Pons (tissue), 1 donor: ENCODE measurements at regions not wholly inside any gene's neighbourhood (a gene's known extent, or its start where the extent isn't known, plus 50 kb on each side); places are given as distances from the start of the nearest gene placed in this dataset.

Experiments
- DNase-seq: peaks from one replicate; pipeline ENCODE4 v3.0.0-alpha.2; 2016; ENCODE audit warnings: low spot score

- DNase-seq, result no peak
Observed at GRCh38 chr10:128316121-128316726, 190.0 kb upstream of the MKI67 start.

- DNase-seq, result no peak
Observed at GRCh38 chr10:128316925-128317324, 190.7 kb upstream of the MKI67 start.

DNA sequence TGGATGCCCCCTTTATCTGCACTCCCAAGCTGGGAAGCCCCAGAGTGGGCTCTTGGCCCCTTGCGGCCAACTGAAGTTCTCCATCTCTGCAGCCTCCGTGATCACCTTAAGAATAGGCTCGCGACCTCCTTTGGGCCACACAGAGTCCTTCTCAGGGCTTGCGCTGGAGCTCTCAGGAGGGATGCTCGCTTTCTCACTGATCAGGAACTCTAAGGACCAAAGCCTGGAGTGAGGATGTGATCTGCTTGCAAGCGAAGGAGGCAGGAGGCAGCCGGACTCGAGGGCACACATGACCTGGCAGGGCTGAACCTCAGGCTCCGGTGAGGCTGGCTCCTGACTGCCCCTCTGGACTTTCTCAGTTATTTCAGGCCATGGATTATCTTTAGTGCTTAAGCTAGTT is 192.1 kb upstream of the MKI67 start:
- DNase-seq, result no peak

GRCh38 chr10:128318913-128319312 is 192.7 kb upstream of the MKI67 start:
- no peak for DNase-seq

DNA sequence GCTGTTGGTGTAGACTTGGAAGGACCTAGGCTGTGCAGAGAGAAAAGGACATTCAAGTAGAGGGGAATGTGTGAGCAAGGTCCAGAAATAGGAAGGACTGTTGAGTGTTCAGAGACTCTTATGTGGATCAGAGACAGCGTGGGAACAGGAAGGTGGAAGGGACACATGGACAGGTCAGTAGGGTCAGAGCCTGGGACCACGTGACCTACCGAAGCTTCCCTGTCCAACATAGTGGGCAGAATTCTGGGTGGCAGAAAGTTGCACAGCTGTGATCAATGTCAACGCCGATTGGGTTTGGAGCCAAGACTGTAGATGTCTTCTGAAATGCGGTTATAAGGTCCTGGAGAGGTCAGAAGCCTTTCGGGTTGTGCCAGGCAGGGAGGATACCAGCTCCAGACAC is 195.9 kb upstream of the MKI67 start:
- DNase-seq, result no peak

DNA sequence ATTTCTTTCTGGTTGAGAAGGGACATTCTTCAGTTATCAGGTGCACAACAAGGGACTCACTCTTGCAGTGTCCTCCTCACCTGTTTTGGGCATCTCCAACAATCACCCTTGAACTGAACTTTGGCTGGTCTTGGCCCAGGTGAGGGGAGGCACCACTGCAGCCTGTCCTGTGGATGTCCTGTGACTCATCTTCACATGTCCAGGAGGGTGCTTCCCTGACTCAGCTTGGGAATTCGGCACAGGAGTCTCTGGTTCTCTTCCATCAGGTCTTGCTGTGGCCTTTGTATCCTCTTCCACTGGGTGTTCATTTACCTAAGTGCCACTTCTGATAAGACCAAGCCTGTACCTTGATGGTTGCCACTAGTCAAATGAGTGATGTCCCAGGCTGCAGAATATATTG is 196.7 kb upstream of the MKI67 start:
- DNase-seq, result no peak

DNA sequence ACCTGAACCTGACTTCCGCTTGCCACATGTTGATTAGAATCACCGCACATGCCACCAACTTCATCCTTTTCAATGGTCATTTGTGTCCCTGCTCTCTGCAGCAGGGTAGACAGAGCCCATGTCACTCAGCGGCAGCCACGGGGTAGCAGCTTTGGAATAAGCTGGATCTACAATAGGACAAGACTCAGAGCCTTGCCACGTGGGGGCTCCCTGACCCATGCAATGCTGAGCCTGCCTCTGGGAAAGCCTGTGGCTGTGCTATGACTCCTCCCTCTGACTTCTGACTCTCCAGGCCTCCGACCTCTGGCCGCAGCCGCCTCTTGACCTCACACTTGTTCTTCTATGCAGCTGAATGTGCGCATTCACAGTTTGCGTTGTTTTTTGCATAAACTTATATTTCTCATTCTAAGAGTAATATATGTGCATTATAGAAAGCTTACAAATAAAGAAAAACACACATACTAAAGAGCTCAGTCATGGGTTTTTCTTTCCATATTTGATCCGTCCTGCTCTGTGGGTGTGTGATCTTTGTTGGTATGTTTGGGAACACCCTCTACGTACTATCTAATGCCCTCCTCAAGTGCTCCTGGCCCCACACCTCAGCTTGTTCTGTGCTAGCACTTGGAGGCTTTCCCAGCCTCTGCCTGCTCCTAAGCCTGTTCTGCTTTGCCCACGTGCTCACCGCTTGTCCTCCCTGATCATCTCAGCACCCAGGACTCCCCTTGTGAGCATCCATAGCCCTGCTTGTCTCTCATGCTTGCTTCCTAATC is 198.0 kb upstream of the MKI67 start:
- peak; percentile 10 for DNase-seq

GRCh38 chr10:128325788-128326187 is 199.6 kb upstream of the MKI67 start:
- DNase-seq, result no peak

GRCh38 chr10:128326251-128326650 is 200.0 kb upstream of the MKI67 start:
- DNase-seq, result no peak

DNA sequence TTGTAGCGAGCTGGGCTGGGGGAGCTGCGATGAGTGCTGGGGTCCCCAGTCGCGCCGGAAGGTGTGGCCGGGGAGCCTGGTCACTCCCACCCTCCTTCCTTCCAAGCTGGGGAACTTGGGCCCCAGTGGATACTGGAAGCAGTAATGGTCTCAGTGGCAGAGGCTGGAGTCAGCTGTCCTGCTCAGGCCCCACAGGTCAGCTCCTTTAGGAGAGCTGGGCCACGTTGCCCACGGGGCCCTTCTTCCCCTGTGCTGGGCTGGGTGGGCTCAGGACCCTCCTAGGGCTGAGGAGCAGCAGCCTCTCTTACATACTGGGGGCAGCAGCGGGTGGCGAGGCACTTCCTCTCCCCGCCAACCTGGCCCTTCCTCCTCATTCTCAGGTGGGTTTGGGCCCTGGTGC is 200.6 kb upstream of the MKI67 start:
- no peak for DNase-seq

DNA sequence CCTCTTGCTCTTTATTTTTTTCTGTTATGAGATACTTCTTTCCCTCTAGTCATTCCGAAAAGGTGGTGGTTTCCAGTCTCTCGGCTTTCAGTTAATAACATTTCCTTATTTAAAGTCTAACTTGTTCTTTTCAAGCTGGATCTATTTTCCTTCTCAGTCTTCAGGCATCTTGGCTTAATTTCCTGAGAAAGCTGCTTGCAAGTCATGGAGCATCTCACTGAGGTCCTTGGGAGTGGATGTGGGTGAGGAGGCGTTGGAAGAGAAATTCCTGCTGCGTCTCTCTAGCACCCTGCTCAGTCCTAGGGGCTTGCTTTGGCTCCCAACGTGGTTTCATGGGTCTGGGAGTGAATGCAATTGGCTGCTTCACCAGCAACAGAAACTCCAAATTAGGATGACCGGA is 210.2 kb upstream of the MKI67 start:
- DNase-seq, result no peak

GRCh38 chr10:128337860-128338378 is 211.7 kb upstream of the MKI67 start:
- peak; percentile 1 for DNase-seq

DNA sequence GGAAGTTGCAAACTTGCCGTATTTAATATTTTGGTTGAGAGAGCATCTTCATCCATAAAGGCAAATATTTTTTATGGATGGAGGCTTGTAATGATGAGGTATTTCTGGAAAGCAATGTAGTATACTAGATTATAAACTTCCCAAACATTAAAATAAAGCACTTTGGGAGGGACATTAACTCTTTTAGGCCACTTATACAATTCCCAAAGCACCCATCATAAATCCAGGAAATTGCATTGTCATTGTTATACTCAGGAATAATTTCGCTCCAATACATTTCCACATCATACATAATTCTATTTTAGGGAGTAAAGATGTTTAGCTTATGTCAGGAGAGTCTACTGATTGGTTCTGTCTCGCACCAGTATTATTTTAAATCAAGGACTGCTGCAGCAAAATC is 212.7 kb upstream of the MKI67 start:
- no peak for DNase-seq

GRCh38 chr10:128339753-128340152 is 213.5 kb upstream of the MKI67 start:
- no peak for DNase-seq

GRCh38 chr10:128345353-128345752 is 219.1 kb upstream of the MKI67 start:
- no peak for DNase-seq

DNA sequence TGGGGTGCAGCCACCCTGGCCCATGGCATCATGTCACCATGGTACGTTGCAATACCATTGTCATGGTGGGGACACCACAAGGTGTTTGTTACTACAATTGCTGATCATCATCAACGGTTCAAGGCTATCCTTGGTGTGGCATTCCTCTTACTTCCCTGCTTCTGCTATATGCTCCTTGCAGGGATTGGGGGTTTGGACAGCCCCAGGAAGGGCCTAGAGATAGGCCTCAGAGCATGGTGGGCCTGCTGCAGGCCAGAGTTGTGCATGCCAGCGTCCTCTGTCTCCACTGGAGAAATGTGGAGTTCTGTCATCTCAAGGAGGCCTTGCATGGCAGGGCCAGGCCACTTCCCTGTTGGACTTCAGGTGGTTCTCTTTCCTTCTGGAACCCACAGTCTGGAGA is 234.6 kb upstream of the MKI67 start:
- no peak for DNase-seq

DNA sequence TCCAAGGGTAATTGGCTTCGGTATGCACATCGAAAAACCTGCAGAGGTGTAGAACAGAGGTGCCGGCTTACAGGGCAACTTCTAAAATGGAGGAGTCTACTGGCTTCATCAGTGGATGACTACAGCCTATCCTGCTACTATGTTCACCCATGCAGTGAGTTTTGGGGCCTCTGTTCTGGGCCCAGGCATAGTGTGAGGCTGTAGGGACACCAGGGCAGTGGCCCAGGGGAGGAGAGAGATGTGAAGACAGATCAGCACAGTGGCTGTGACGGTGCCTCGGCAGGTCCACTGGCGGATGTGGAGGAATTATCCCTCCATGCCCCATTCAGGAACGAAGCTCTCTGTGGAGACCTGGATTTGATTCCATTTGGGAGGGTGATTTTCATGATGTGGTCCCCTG is 235.3 kb upstream of the MKI67 start:
- no peak for DNase-seq

DNA sequence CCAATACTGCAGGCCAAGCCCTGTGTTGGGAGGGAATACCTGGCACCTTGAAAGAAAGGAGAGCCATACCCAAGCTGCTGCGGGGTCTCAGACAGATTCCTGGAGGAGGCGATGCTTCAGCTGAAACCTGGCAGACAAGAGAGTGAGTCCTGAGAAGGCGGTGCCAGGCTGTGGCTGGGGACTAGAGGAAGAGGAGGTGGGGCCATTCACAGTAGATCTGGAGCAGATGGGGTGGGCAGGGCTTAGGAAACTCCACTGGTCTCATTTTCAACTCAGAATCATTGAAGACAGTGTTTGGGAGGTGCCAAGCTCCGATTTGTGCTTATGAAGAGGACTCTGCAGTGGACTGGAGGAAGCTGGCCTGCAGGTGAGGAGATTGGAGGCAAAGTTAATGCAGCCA is 236.3 kb upstream of the MKI67 start:
- DNase-seq, result no peak

GRCh38 chr10:128364631-128365030 is 238.4 kb upstream of the MKI67 start:
- no peak for DNase-seq

- DNase-seq, result no peak
Observed at GRCh38 chr10:128365156-128365725, 239.0 kb upstream of the MKI67 start.

DNA sequence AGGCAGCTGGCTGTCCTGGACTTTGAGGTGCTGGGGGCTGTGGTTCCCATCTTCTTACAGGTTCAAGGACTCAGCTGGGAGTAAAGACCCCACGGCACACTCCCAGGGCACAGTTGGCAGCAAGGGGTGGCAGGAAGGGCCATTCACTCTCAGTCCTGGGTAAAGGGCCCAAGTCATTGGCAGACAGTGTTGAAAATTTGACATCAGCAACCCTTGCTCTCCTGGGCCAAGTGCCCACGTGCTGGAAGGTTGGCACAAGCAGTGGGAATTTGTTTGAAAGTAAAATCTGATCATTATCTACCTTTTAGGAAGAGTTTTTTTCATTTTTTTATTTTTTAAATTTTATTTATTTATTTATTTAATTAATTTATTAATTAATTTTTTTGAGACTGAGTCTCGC is 241.6 kb upstream of the MKI67 start:
- DNase-seq, result no peak

DNA sequence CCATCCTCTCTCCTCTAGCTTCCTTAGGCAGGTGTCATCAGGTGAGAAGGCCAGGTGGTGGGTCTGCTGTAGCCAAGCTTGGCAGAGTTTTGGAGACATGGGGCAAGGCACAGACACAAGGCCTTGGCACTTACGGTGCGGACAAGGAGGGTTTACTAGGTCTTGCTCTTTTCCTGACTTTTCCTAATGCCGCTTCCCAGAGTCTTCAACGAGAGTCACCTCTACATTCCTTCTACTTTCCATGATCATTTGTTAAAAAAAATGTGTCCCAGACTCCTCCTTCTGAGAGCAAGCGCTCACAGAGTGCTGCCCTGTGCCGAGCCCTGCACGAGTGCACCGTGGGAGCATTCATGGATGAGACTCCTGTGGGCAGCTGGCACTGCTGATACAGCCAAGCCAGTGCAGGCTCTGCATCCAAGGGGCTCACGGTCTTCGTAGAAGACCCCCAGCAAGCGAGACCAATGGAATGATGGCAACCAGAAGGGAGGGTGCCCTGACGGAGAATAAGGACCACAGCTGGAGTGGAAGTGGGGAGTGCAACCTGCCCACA is 243.0 kb upstream of the MKI67 start:
- no peak for DNase-seq
